RWPE1 (cell line): ENCODE measurements at regions not wholly inside any gene's neighbourhood (a gene's known extent, or its start where the extent isn't known, plus 50 kb on each side); places are given as distances from the start of the nearest gene placed in this dataset.
"Not testable (repeated sequence)": the region's sequence is repeated elsewhere in the genome, so short reads cannot be mapped to it uniquely, and the experiment has no call there.

Source experiments
- CTCF ChIA-PET: fragments of 350-600 bp; sonication (Branson Sonifier 250); formaldehyde crosslinking; extraction: SDS; loops from one replicate; lab custom pipeline; 2021; lab: Yijun Ruan, JAX
- POLR2A ChIA-PET: fragments of 400-600 bp; formaldehyde crosslinking; extraction: SDS; loops from one replicate; lab custom pipeline; 2020; ENCODE audit warnings: antibody characterized with exemption; ENCODE audit not compliant: low non-redundant PET; lab: Yijun Ruan, JAX
- DNase-seq: peaks from one replicate; pipeline ENCODE4 v3.0.0; 2012; ENCODE audit warnings: low spot score
- H3K27ac ChIP-seq: fragments of 450-650 bp; 2 replicates; pipeline ENCODE4 v1.5.1; 2017
- TF ChIP-seq, protein P1 (sequence below): fragments of 450-650 bp; conservative IDR thresholded peaks from 2 replicates; pipeline ENCODE4 v1.5.1; 2017; ENCODE audit warnings: low read depth, mild to moderate bottlenecking

DNA sequence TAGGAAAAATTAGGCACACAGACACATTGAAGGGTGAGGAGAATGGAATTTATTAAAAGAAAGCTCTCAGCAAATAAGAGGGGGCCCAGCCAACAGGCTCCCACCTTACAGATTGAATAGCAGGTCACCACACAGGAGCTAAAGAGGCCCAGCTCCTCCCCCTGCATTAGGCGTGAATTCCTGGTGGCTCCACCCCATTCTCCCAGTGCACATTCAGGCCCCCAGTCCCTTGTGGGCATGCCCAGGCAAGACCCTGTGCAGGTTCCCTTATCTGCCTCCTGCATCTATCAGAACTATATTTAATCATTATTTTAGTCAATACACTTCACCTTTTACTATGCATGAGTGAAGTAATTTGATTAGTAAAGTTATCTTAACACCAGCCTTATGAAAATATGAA lies 856.3 kb upstream of the NDST4 start:
- TF ChIP-seq, protein P1, sequence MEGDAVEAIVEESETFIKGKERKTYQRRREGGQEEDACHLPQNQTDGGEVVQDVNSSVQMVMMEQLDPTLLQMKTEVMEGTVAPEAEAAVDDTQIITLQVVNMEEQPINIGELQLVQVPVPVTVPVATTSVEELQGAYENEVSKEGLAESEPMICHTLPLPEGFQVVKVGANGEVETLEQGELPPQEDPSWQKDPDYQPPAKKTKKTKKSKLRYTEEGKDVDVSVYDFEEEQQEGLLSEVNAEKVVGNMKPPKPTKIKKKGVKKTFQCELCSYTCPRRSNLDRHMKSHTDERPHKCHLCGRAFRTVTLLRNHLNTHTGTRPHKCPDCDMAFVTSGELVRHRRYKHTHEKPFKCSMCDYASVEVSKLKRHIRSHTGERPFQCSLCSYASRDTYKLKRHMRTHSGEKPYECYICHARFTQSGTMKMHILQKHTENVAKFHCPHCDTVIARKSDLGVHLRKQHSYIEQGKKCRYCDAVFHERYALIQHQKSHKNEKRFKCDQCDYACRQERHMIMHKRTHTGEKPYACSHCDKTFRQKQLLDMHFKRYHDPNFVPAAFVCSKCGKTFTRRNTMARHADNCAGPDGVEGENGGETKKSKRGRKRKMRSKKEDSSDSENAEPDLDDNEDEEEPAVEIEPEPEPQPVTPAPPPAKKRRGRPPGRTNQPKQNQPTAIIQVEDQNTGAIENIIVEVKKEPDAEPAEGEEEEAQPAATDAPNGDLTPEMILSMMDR: no peak

DNA sequence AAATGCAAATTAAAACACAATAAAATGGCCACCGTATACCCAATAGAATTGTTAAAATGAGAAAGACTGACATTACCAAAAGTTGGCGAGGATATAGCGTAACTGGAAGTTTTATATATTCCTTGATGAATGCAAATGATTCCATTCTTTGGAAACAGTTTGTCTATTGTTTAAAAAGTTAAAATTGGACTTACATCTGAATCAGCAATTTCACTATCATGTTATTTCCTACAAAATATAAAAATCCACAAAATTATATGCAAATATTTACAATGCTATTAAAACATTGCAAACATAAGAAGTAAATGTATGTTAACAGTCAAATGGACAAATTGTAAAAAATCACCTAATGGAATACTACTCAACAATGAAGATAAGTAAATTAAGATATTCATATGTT lies 852.2 kb upstream of the NDST4 start:
- no peak overlapping the region for H3K27ac ChIP-seq
- ChIA-PET POLR2A (no interaction called here), CTCF (no interaction called here)
- DNase-seq: no peak
- TF ChIP-seq, protein P1: no peak

More for the DNA sequence above, 856.3 kb upstream of the NDST4 start:
- no peak for DNase-seq
- no peak overlapping the region for H3K27ac ChIP-seq
- ChIA-PET CTCF (no interaction called here), POLR2A (no interaction called here)

DNA sequence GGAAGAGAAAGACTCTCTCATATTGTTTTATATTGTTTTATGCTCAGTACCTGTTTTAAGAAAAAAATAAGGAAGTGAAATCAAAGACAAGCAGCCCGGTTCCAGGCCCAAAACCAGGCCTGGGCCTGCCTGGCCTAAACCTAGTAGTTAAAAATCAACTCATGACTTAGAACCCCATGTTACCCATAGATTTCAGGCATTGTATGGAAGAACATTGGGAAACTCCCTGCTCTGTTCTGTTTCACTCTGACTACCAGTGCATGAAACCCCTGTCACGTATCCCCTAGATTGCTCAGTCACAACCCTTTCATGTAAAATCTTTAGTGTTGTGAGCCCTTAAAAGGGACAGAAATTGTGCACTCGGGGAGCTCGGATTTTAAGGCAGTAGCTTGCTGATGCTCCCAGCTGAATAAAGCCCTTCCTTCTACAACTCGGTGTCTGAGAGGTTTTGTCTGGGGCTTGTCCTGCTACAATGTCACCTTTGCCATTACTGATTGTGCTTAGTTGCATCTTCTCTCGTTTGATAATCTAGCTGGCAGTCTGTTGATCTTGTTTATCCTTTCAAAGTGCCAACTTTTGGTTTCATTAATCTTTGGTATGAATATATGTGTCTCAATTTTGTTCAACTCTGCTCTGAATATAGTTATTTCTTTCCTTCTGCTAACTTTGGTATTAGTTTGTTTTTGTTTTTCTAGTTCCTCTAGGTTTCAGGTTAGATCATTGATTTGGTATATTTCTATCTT lies 842.8 kb upstream of the NDST4 start:
- H3K27ac ChIP-seq, CTCF ChIA-PET, DNase-seq, POLR2A ChIA-PET: not testable (repeated sequence)

DNA sequence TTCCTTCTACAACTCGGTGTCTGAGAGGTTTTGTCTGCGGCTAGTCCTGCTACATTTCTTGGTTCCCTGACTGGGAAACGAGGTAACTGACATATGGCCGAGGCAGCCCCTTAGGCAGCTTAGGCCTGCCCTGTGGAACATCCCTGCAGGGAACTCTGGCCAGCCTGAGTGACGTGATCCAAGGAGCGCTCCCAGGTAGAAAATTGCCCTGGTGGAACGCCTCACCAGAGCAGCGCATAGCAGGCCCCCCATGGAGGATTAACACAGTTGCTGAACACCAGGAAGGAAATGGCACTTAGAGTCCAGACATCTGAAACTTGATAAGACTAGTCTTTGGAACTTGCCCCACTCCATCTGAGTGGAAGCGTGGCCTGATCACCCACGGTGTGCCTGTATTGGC lies 837.4 kb upstream of the NDST4 start:
- POLR2A ChIA-PET: no interaction called here
- CTCF ChIA-PET: no interaction called here
- DNase-seq: no peak
- TF ChIP-seq, protein P1: no peak
- no peak overlapping the region for H3K27ac ChIP-seq

DNA sequence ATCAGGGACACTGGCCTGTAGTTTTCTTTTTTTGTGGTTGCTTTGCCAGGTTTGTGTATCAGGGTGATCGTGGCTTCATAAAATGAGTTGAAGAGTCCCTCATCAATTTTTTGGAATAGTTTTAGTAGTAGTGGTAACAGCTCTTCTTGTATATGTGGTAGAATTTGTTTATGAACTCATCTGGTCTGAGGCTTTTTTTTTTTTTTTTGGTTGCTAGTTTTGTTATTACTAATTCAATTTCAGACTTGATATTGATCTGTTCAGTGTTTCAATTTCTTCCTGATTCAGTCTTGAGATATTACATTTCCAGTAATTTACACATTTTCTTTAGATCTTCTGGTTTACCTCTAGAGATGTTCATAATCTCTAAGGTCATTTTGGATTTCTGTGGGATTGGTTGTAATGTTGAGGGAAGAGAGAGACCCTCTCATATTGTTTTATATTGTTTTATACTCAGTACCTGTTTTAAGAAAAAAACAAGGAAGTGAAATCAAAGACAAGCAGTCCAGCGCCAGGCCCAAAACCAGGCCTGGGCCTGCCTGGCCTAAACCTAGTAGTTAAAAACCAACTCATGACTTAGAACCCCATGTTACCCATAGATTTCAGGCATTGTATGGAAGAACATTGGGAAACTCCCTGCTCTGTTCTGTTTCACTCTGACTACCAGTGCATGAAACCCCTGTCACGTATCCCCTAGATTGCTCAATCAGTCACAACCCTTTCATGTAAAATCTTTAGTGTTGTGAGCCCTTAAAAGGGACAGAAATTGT lies 836.7 kb upstream of the NDST4 start:
- H3K27ac ChIP-seq, POLR2A ChIA-PET, DNase-seq: not testable (repeated sequence)
- CTCF ChIA-PET: interaction anchor here (0.6 kb wide), 1 partner anchor 15 kb away, joined by 3 read pairs; no protein-coding TSS in a partner anchor

DNA sequence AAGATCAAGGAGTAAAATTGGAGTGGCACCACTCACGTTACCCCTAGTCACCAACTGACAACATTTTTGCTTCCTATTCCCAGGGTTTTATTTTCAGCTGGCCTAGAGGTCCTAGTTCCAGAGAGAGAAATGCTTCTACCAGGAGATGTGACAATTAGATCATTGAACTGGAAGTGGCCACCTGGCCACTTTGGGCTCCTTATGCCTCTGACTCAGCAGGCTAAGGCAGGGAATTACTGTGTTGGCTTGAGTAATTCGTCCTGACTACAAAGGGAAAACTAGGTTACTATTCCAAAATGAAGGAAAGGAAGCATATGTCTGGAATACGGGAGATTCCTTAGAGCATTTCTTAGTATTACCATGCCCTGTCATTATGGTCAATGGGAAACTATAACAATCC lies 831.6 kb upstream of the NDST4 start:
- H3K27ac ChIP-seq: no peak overlapping the region
- no peak for DNase-seq
- CTCF ChIA-PET: no interaction called here
- TF ChIP-seq, protein P1: no peak
- POLR2A ChIA-PET: no interaction called here

DNA sequence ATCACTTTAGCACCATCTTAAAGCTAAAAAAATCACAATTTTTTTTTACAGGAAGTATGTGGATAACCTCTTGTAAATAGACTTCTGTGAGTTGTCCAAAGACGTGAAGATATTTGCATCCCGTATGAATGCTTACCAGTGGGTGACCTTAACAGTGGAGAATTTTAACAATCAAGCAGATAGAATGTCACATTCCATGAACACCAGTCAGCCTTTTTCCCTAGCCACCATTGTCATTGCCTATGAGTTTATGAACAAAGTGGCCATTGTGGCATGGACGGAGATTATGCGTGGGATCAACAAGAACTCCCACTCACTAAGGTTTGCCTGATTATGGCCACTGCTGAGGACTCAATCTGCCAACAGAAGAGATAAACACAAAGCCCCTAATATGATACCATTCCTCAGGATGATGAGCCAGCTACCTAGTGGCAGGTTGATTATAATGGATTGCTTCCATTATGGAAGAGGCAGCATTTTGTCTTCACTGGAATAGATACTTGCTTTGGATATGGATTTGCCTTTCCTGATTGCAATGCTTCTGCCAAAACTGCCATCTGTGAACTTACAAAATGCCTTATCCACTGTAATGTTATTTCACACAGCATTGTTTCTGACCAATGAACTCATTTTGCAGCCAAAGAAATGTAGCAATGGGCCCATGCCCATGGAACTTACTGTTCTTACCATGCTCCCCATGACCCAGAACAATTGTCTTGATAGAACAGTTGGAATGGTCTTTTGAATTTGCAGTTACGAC lies 830.9 kb upstream of the NDST4 start:
- TF ChIP-seq, protein P1: no peak
- DNase-seq: no peak
- POLR2A ChIA-PET: no interaction called here
- H3K27ac ChIP-seq: no peak overlapping the region
- CTCF ChIA-PET: no interaction called here
